WTC11 (cell line): ENCODE measurements at regions not wholly inside any gene's neighbourhood (a gene's known extent, or its start where the extent isn't known, plus 50 kb on each side); places are given as distances from the start of the nearest gene placed in this dataset.

Source experiments
- ATAC-seq: fragments of 200-7000 bp; cut with Tn5 transposase; 2 replicates; pipeline ENCODE4 v1.10.0; 2021; ENCODE audit warnings: mild to moderate bottlenecking, moderate library complexity
- CTCF ChIA-PET: fragments of 300-600 bp; sonication (Branson Sonifier 250); formaldehyde crosslinking; loops from one replicate; lab custom pipeline; 2021; ENCODE audit warnings: antibody characterized with exemption; lab: Charles Lee
- POLR2A ChIA-PET: fragments of 350-600 bp; sonication (Branson Sonifier 250); formaldehyde crosslinking; loops from one replicate; lab custom pipeline; 2021; ENCODE audit warnings: antibody characterized with exemption; lab: Charles Lee
- DNase-seq: peaks from one replicate; pipeline ENCODE4 v3.0.0; 2021; ENCODE audit warnings: low spot score
- H3K27ac Mint-ChIP-seq: 2 replicates; pipeline ENCODE4 v1.8.0; 2021; ENCODE audit warnings: mixed read lengths
- H3K27me3 Mint-ChIP-seq: 2 replicates; pipeline ENCODE4 v1.8.0; 2021; ENCODE audit warnings: low read depth, mild to moderate bottlenecking, moderate library complexity, mixed read lengths
- H3K36me3 Mint-ChIP-seq: 2 replicates; pipeline ENCODE4 v1.8.0; 2021; ENCODE audit warnings: mixed read lengths
- H3K4me1 Mint-ChIP-seq: 2 replicates; pipeline ENCODE4 v1.8.0; 2022; ENCODE audit warnings: mixed read lengths
- H3K4me3 Mint-ChIP-seq: 2 replicates; pipeline ENCODE4 v1.8.0; 2021; ENCODE audit warnings: mild to moderate bottlenecking, moderate library complexity, mixed read lengths
- H3K9me3 Mint-ChIP-seq: 2 replicates; pipeline ENCODE4 v1.8.0; 2021; ENCODE audit warnings: mixed read lengths
- ATF3 ChIP-seq: sonication (generic); formaldehyde crosslinking; conservative IDR thresholded peaks from 2 replicates; pipeline ENCODE4 v1.8.1; 2022; ENCODE audit warnings: mild to moderate bottlenecking, missing genetic modification reagents
- ATF6 ChIP-seq: sonication (generic); formaldehyde crosslinking; IDR thresholded peaks from 2 replicates; pipeline ENCODE4 v1.8.1; 2023; ENCODE audit warnings: mild to moderate bottlenecking, missing genetic modification reagents
- CREB1 ChIP-seq: sonication (generic); formaldehyde crosslinking; IDR thresholded peaks from 2 replicates; pipeline ENCODE4 v1.8.0; 2023; ENCODE audit warnings: mild to moderate bottlenecking, missing genetic modification reagents
- E2F1 ChIP-seq: sonication (generic); formaldehyde crosslinking; IDR thresholded peaks from 2 replicates; pipeline ENCODE4 v1.8.0; 2022; ENCODE audit warnings: mild to moderate bottlenecking, missing genetic modification reagents
- EMX1 ChIP-seq: fragments of 250-450 bp; sonication (Bioruptor Pico); IDR thresholded peaks from 2 replicates; pipeline ENCODE4 v1.8.0; 2021; ENCODE audit warnings: mild to moderate bottlenecking
- GRHL2 ChIP-seq: fragments of 250-450 bp; sonication (Bioruptor Pico); IDR thresholded peaks from 2 replicates; pipeline ENCODE4 v1.8.0; 2022; ENCODE audit warnings: mild to moderate bottlenecking, moderate library complexity; ENCODE audit not compliant: insufficient replicate concordance, severe bottlenecking
- IRF2 ChIP-seq: sonication (generic); formaldehyde crosslinking; IDR thresholded peaks from 2 replicates; pipeline ENCODE4 v1.8.0; 2022; ENCODE audit warnings: low read depth, missing genetic modification reagents, borderline replicate concordance
- NR2C2 ChIP-seq: sonication (generic); formaldehyde crosslinking; IDR thresholded peaks from 2 replicates; pipeline ENCODE4 v1.8.0; 2022; ENCODE audit warnings: mild to moderate bottlenecking, missing genetic modification reagents
- NR3C1 ChIP-seq: sonication (generic); formaldehyde crosslinking; conservative IDR thresholded peaks from 2 replicates; pipeline ENCODE4 v1.8.1; 2023; ENCODE audit warnings: low read depth, mild to moderate bottlenecking, missing genetic modification reagents
- PRDM15 ChIP-seq: sonication (generic); formaldehyde crosslinking; IDR thresholded peaks from 2 replicates; pipeline ENCODE4 v1.8.0; 2022; ENCODE audit warnings: missing genetic modification reagents
- USF2 ChIP-seq: sonication (generic); formaldehyde crosslinking; IDR thresholded peaks from 2 replicates; pipeline ENCODE4 v1.8.1; 2023; ENCODE audit warnings: mild to moderate bottlenecking, missing genetic modification reagents, moderate library complexity
- ZBTB21 ChIP-seq: sonication (generic); formaldehyde crosslinking; IDR thresholded peaks from 2 replicates; pipeline ENCODE4 v1.8.1; 2023; ENCODE audit warnings: mild to moderate bottlenecking, missing genetic modification reagents, borderline replicate concordance
- ZNF263 ChIP-seq: sonication (generic); formaldehyde crosslinking; IDR thresholded peaks from 2 replicates; pipeline ENCODE4 v1.8.1; 2022; ENCODE audit warnings: low read depth, mild to moderate bottlenecking, moderate library complexity, missing genetic modification reagents
- ZNF281 ChIP-seq: sonication (generic); formaldehyde crosslinking; IDR thresholded peaks from 2 replicates; pipeline ENCODE4 v1.8.0; 2023; ENCODE audit warnings: mild to moderate bottlenecking, missing genetic modification reagents
- ZNF317 ChIP-seq: sonication (generic); formaldehyde crosslinking; IDR thresholded peaks from 2 replicates; pipeline ENCODE4 v1.8.1; 2023; ENCODE audit warnings: low read depth, mild to moderate bottlenecking, moderate library complexity, missing genetic modification reagents, borderline replicate concordance
- ZNF425 ChIP-seq: fragments of 250-450 bp; sonication (Bioruptor Pico); conservative IDR thresholded peaks from 2 replicates; pipeline ENCODE4 v1.9.0; 2021; ENCODE audit warnings: mild to moderate bottlenecking
- ZSCAN18 ChIP-seq: fragments of 250-450 bp; sonication (Bioruptor Pico); IDR thresholded peaks from 2 replicates; pipeline ENCODE4 v2.1.2; 2022; ENCODE audit warnings: mild to moderate bottlenecking, moderate library complexity

GRCh38 chr5:87951661-87952060 lies 317.0 kb downstream of the TMEM161B start:
- H3K27me3 Mint-ChIP-seq: no peaks in the 10 kb centered on the region
- H3K27ac Mint-ChIP-seq: 0 out of 2 replicates have a peak overlapping the region, but pooled peaks have one; percentile 20
- no peaks in the 10 kb centered on the region for H3K36me3 Mint-ChIP-seq
- ATAC-seq: 0 out of 2 replicates have a peak, but pooled peaks have one; percentile 43
- CTCF ChIA-PET: no interaction called here
- peaks cover 57% of the 10 kb centered on the region for H3K4me1 Mint-ChIP-seq
- H3K9me3 Mint-ChIP-seq: no peaks in the 10 kb centered on the region
- POLR2A ChIA-PET: no interaction called here
- H3K4me3 Mint-ChIP-seq: no peak overlapping the region
- TF ChIP-seq E2F1 (CRISPR knock-in tag): no peak
- TF ChIP-seq ZNF317 (CRISPR knock-in tag): no peak
- TF ChIP-seq ZNF425 (CRISPR knock-in tag): no peak
- no peak for TF ChIP-seq NR2C2 (CRISPR knock-in tag)
- no peak for TF ChIP-seq USF2 (CRISPR knock-in tag)
- TF ChIP-seq CREB1 (CRISPR knock-in tag): no peak
- no peak for TF ChIP-seq ZSCAN18
- no peak for TF ChIP-seq ZNF281 (CRISPR knock-in tag)
- TF ChIP-seq EMX1 (CRISPR knock-in tag): no peak
- no peak for TF ChIP-seq GRHL2
- no peak for TF ChIP-seq NR3C1 (CRISPR knock-in tag)
- no peak for TF ChIP-seq ZBTB21 (CRISPR knock-in tag)
- TF ChIP-seq ZNF263: no peak
- no peak for TF ChIP-seq ATF3
- no peak for TF ChIP-seq ATF6
- no peak for TF ChIP-seq PRDM15 (CRISPR knock-in tag)
- no peak for TF ChIP-seq IRF2
- no peak for DNase-seq
